AG09319 (cell line): ENCODE measurements at regions not wholly inside any gene's neighbourhood (a gene's known extent, or its start where the extent isn't known, plus 50 kb on each side); places are given as distances from the start of the nearest gene placed in this dataset.
"Not testable (repeated sequence)": the region's sequence is repeated elsewhere in the genome, so short reads cannot be mapped to it uniquely, and the experiment has no call there.

Experiments used
- DNase-seq: peaks from one replicate; pipeline ENCODE4 v3.0.0-alpha.2; 2010; ENCODE audit warnings: low read depth; ENCODE audit errors: extremely low read depth
- CTCF ChIP-seq: IDR thresholded peaks from 2 replicates; pipeline ENCODE4 v1.5.1; 2011; ENCODE audit warnings: low read depth, mild to moderate bottlenecking, inconsistent platforms, low read length, moderate library complexity

GRCh38 chr22:22984967-22985366 lies 85.4 kb upstream of the GNAZ start:
- TF ChIP-seq CTCF: no peak
- DNase-seq: no peak

GRCh38 chr22:22986008-22986407 lies 84.3 kb upstream of the GNAZ start:
- no peak for TF ChIP-seq CTCF
- DNase-seq: no peak

GRCh38 chr22:22986640-22987039 lies 83.7 kb upstream of the GNAZ start:
- TF ChIP-seq CTCF: no peak
- no peak for DNase-seq

GRCh38 chr22:22988150-22988549 lies 82.2 kb upstream of the GNAZ start:
- no peak for TF ChIP-seq CTCF
- no peak for DNase-seq

- no peak for DNase-seq
- no peak for TF ChIP-seq CTCF
Measured at GRCh38 chr22:22988785-22989184, 81.5 kb upstream of the GNAZ start.

GRCh38 chr22:22989856-22990255 lies 80.5 kb upstream of the GNAZ start:
- DNase-seq: no peak

GRCh38 chr22:22990711-22991505 lies 79.4 kb upstream of the GNAZ start:
- DNase-seq: not testable (repeated sequence)

More at GRCh38 chr22:22989856-22990255, 80.5 kb upstream of the GNAZ start:
- TF ChIP-seq CTCF: no peak

- DNase-seq: no peak
- no peak for TF ChIP-seq CTCF
Measured at GRCh38 chr22:22992474-22992873, 77.8 kb upstream of the GNAZ start.
